GM12891 (cell line): ENCODE measurements at regions not wholly inside any gene's neighbourhood (a gene's known extent, or its start where the extent isn't known, plus 50 kb on each side); places are given as distances from the start of the nearest gene placed in this dataset.

Experiments used
- DNase-seq: peaks from one replicate; pipeline ENCODE4 v3.0.0; 2011; ENCODE audit warnings: low spot score; ENCODE audit not compliant: insufficient read length
- FAIRE-seq: peaks from 2 replicates; lab custom pipeline; 2011; peaks lifted over from hg19 to GRCh38; lab: Jason Lieb, UNC
- PAX5 ChIP-seq: IDR thresholded peaks from 2 replicates; pipeline ENCODE4 v1.6.1; 2011; ENCODE audit warnings: low read length, moderate library complexity, mild to moderate bottlenecking; ENCODE audit not compliant: insufficient read depth, severe bottlenecking
- POLR2A ChIP-seq: IDR thresholded peaks from 2 replicates; pipeline ENCODE4 v1.6.1; 2011; ENCODE audit warnings: low read depth, low read length, control low read depth
- POLR2AphosphoS5 ChIP-seq: IDR thresholded peaks from 2 replicates; pipeline ENCODE4 v1.6.1; 2011; ENCODE audit warnings: low read depth, low read length, control low read depth
- POU2F2 ChIP-seq: IDR thresholded peaks from 2 replicates; pipeline ENCODE4 v1.6.1; 2011; ENCODE audit warnings: low read depth, mild to moderate bottlenecking, control low read depth, low read length, moderate library complexity
- SPI1 ChIP-seq: IDR thresholded peaks from 2 replicates; pipeline ENCODE4 v1.6.1; 2011; ENCODE audit warnings: low read depth, low read length, control low read depth
- TAF1 ChIP-seq: IDR thresholded peaks from 2 replicates; pipeline ENCODE4 v1.6.1; 2011; ENCODE audit warnings: low read depth, low read length, control low read depth

DNA sequence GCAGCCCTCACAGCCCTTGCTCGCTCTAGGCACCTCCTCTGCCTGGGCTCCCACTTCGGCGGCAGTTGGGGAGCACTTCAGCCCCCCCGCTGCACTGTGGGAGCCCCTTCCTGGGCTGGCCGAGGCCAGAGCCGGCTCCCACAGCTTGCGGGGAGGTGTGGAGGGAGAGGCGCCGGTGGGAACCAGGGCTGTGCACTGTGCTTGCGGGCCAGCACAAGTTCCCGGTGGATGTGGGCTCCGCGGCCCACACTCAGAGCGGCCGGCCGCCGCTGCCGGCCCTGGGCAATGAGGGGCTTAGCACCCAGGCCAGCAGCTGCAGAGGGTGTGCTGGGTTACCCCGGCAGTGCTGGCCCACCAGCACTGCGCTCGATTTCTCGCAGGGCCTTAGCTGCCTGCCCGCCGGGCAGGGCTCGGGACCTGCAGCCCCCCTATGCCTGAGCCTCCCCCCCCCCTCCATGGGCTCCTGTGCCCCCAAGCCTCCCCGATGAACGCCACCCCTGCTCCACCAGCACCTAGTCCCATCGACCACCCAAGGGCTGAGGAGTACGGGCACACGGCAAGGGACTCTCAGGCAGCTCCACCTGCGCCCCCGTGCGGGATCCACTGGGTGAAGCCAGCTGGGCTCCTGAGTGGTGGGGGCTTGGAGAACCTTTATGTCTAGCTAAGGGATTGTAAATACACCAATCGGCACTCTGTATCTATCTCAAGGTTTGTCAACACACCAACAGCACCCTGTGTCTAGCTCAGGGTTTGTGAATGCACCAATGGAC lies 224.8 kb downstream of the ZNF608 start:
- TF ChIP-seq SPI1 (no peak), PAX5 (no peak), POLR2A (no peak), TAF1 (no peak), POLR2AphosphoS5 (no peak), POU2F2 (no peak)
- no peak for FAIRE-seq
- no peak for DNase-seq

DNA sequence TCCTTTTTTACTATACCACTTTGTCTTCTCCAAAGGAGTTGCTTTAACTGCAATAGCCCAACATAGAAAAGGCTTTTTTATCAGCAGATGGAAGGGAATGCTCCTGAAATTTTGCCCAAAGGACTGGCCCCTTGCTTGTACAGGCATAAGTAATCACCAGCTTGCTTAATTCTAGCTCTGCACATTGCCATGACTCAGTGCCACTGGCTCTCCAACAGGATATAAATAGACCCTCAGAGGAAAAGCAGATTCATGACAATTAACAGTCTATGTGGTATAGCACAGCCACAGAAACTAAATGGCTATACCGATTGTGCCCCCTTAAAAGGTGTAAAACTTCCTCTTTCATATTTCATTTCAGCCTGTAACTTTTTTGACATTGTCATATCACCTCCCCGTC lies 227.0 kb downstream of the ZNF608 start:
- TF ChIP-seq PAX5 (no peak), POLR2AphosphoS5 (no peak), SPI1 (no peak), POLR2A (no peak), TAF1 (no peak), POU2F2 (no peak)
- DNase-seq (no peak), FAIRE-seq (peak; percentile 82)

DNA sequence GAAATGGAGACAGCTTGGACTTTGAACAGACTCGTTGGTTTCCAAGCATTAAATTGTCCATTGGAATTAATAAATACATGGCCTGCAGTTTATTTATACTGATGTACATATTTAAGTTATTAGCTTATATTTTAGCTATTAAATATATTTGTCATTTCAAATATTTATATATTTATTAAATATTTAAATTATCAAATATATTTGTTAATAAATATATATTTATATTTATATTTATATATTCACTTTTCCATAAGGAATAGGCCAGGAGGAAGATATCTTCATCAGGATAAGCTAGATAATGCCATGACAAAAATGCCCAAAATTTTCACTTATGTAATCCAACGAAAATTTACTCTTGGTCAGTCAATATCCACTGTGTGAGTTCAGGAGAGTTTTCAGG lies 229.9 kb downstream of the ZNF608 start:
- FAIRE-seq (no peak), DNase-seq (no peak)
- TF ChIP-seq PAX5, result no peak
- no peak for TF ChIP-seq POLR2AphosphoS5
- no peak for TF ChIP-seq POU2F2
- no peak for TF ChIP-seq SPI1
- TF ChIP-seq POLR2A, result no peak
- TF ChIP-seq TAF1, result no peak

DNA sequence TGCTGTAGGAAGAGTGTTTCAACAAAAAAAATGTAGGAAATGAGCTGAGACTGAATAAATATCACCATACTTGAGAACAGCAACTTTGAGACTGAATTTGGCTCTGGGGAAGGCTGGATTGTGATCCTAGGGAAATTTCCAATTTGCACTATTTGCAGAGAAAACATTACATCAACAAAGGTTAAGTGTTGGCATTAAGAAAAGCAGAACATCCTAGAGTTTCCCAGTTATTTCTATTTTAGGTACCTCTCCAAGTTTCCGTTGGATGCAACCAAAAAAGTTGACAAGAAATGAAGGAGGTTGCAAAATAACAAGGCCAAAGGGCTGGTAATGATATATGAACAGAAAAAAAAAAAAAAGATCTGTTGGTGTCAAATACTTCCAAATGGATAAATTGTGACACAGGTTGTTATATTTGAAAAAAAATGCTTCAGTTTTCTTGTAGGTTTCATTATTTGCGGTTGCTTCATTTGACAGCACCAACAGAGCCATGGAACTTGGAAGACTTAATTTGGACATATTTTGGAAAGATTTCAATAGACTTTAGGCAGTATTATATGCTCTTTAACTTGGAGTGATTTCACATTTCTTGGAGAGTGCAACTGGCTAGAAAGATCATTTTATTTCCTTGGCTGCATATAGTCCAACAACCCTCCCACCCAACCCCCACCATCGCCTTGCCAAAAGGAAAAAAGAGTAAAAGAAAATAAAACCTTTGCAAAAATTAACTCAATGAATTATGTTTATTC lies 230.8 kb downstream of the ZNF608 start:
- no peak for TF ChIP-seq POLR2AphosphoS5
- TF ChIP-seq POLR2A, result no peak
- no peak for TF ChIP-seq SPI1
- TF ChIP-seq PAX5, result no peak
- TF ChIP-seq POU2F2, result no peak
- TF ChIP-seq TAF1, result no peak
- FAIRE-seq (no peak), DNase-seq (no peak)

DNA sequence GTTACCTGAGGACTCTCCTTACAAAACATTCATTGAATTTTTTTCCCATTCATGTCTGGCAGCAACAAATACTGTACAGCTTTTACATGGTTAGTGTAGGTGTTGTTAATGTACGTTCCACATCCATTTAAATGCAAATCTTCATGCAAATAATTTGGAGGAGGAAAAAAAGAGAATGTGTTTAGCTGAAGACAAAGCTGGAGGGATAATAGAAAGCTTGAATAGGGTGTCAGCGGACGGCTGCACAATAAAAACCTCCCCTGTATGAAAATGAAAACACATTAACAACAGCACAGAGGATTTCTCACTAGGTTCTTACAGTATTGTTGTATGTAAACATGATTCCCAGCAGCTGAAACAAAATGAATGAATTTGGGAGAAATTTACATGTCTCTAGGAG lies 231.5 kb downstream of the ZNF608 start:
- no peak for DNase-seq
- FAIRE-seq, result no peak
- TF ChIP-seq POLR2A (no peak), SPI1 (no peak), TAF1 (no peak), PAX5 (no peak), POU2F2 (no peak), POLR2AphosphoS5 (no peak)

DNA sequence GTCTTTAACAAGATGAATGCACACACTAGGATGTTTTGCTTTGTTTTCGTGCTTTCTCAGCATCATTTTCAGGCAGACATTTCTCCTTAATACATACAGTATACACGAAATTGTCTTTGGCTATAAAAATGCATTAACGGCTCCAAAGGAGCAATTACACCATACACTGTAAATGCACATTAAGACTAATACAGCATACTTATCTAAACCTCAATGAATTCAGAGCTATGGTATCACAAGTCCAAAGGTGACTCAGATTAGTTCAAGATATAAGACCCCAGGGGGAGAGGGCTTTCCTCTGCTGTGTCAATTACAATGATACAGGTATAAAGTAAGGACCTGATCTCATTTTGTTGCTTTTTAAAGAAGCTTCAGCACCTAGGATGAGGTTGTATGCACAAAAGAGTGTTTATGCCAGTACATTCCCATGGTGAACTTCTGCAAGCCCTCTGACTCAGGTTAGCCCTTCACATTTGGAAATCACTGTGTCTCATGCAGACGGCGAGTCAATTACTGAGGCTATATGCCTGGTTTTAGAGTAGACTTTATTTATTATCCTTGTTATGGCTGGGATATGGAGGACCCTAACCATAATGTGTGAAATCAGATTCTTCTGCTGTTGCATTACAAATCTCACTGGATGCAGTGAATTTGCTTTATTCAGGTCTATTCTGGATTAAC lies 233.3 kb downstream of the ZNF608 start:
- DNase-seq (no peak), FAIRE-seq (no peak)
- TF ChIP-seq POLR2A (no peak), TAF1 (no peak), POLR2AphosphoS5 (no peak), PAX5 (no peak)

DNA sequence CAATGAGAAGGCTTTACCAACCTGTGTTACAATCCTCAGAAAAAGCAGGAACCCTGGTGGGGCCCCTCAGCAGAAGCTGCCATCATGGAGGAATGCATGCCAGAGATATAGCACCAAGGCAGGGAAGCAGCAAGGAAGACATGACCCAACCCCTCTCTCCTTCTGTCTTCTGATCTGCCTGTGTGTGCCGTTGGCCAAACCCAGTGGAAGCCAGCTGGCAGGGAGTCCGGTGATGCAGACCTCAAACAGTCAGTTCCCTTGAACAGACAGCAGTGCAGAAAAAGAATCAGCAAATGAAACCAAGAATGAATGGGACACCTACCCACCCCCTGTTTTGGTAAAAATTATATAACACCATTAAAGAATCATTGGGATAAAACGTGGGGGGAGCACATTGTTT lies 234.2 kb downstream of the ZNF608 start:
- FAIRE-seq, result no peak
- no peak for DNase-seq
- no peak for TF ChIP-seq POLR2A
- no peak for TF ChIP-seq TAF1
- TF ChIP-seq POLR2AphosphoS5, result no peak
- no peak for TF ChIP-seq PAX5
- no peak for TF ChIP-seq SPI1
- no peak for TF ChIP-seq POU2F2

DNA sequence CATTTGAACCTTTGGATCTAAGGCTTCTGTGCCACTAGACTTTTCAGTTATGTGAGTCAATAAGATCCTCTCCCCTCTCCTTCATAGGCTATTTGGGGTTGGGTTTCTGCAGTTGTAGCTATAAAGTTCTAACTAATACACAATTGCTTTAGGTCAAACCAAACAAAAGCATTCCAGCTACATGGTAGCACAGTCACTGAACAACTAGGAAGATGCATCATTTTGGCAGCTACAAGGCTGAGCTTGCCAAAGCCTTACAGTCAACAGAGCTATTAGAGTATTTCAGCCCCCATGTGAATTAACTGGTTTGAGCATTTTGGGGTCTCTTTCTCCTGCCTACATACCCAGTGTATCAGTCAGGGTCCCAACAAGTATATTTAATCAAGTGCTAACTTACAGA lies 234.6 kb downstream of the ZNF608 start:
- DNase-seq, result no peak
- TF ChIP-seq POLR2AphosphoS5 (no peak), TAF1 (no peak), SPI1 (no peak), POLR2A (no peak), PAX5 (no peak), POU2F2 (no peak)
- FAIRE-seq, result no peak

DNA sequence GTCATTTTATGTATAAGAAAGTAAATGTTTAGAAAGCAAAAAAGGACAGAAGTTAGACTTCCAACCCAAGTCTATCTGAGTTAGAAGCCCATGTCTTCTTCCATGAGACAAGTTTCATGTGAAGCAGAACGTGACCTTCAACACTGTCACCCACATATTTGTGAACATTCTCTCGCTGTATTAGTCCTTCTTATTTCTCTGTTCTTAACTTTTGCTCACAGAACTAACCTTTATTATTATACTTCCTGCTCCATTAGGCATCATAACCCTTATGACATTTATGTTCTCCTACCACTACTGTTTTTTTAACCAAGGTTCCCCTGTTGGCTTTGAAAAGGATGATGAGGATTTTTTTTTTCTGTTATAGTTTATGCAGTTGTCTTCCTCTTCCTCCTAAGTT lies 238.8 kb downstream of the ZNF608 start:
- no peak for TF ChIP-seq PAX5
- TF ChIP-seq TAF1, result no peak
- no peak for TF ChIP-seq POU2F2
- TF ChIP-seq POLR2A, result no peak
- TF ChIP-seq POLR2AphosphoS5, result no peak
- no peak for TF ChIP-seq SPI1
- no peak for FAIRE-seq
- no peak for DNase-seq
